Neural progenitor cell (in vitro differentiated cells): ENCODE measurements at regions not wholly inside any gene's neighbourhood (a gene's known extent, or its start where the extent isn't known, plus 50 kb on each side); places are given as distances from the start of the nearest gene placed in this dataset.

Experiments
- DNase-seq: peaks from one replicate; pipeline ENCODE4 v3.0.0-alpha.2; 2016; ENCODE audit warnings: low spot score
- H2AFZ ChIP-seq: fragments of 200-600 bp; sonication (generic); replicated peaks from 2 replicates; pipeline ENCODE4 v1.6.1; 2016; ENCODE audit warnings: antibody characterized with exemption
- H3F3A ChIP-seq: fragments of 200-600 bp; sonication (generic); 2 replicates; pipeline ENCODE4 v1.6.1; 2016; ENCODE audit warnings: antibody characterized with exemption, low read depth
- H3K27ac ChIP-seq: fragments of 200-600 bp; sonication (generic); 2 replicates; pipeline ENCODE4 v1.5.1; 2016; ENCODE audit warnings: mild to moderate bottlenecking
- H3K27me3 ChIP-seq: fragments of 200-600 bp; sonication (generic); 2 replicates; pipeline ENCODE4 v1.6.1; 2016; ENCODE audit warnings: mild to moderate bottlenecking, moderate library complexity
- H3K36me3 ChIP-seq: fragments of 200-600 bp; sonication (generic); 2 replicates; pipeline ENCODE4 v1.5.1; 2016
- H3K4me1 ChIP-seq: fragments of 200-600 bp; sonication (generic); 2 replicates; pipeline ENCODE4 v1.6.1; 2016; ENCODE audit warnings: mixed run types
- H3K4me2 ChIP-seq: fragments of 200-600 bp; sonication (generic); 2 replicates; pipeline ENCODE4 v1.6.1; 2016
- H3K4me3 ChIP-seq: fragments of 200-600 bp; sonication (generic); 2 replicates; pipeline ENCODE4 v1.5.1; 2016
- H3K79me2 ChIP-seq: fragments of 200-600 bp; sonication (generic); 2 replicates; pipeline ENCODE4 v1.6.1; 2016; ENCODE audit warnings: low read depth
- H3K9ac ChIP-seq: fragments of 200-600 bp; sonication (generic); 2 replicates; pipeline ENCODE4 v1.6.1; 2016
- H3K9me3 ChIP-seq: fragments of 200-600 bp; sonication (generic); 2 replicates; pipeline ENCODE4 v1.5.1; 2016; ENCODE audit warnings: low read depth
- H4K20me1 ChIP-seq: fragments of 200-600 bp; sonication (generic); 2 replicates; pipeline ENCODE4 v1.6.1; 2016; ENCODE audit warnings: low read depth
- H3K27ac Mint-ChIP-seq: 3 replicates; pipeline ENCODE4 v1.8.0; 2021; ENCODE audit warnings: mixed read lengths
- H3K27me3 Mint-ChIP-seq: 2 replicates; pipeline ENCODE4 v1.8.0; 2022; ENCODE audit warnings: low read depth, mild to moderate bottlenecking, inconsistent platforms, moderate library complexity, mixed read lengths; ENCODE audit not compliant: insufficient read depth
- H3K36me3 Mint-ChIP-seq: 3 replicates; pipeline ENCODE4 v1.8.0; 2021; ENCODE audit warnings: mixed read lengths
- H3K4me1 Mint-ChIP-seq: 3 replicates; pipeline ENCODE4 v1.8.0; 2021; ENCODE audit warnings: mixed read lengths
- H3K4me3 Mint-ChIP-seq: 3 replicates; pipeline ENCODE4 v1.8.0; 2021; ENCODE audit warnings: mild to moderate bottlenecking, moderate library complexity, mixed read lengths
- H3K9me3 Mint-ChIP-seq: 3 replicates; pipeline ENCODE4 v1.8.0; 2020; ENCODE audit warnings: mixed read lengths
- CTCF ChIP-seq: fragments of 200-600 bp; sonication (generic); IDR thresholded peaks from 2 replicates; pipeline ENCODE4 v1.5.1; 2017; ENCODE audit warnings: antibody characterized with exemption, mild to moderate bottlenecking
- EZH2 ChIP-seq: fragments of 200-600 bp; sonication (generic); IDR thresholded peaks from 2 replicates; pipeline ENCODE4 v1.6.1; 2017; ENCODE audit warnings: antibody characterized with exemption, mild to moderate bottlenecking, moderate library complexity
- EZH2phosphoT487 ChIP-seq: fragments of 200-600 bp; sonication (generic); IDR thresholded peaks from 2 replicates; pipeline ENCODE4 v1.6.1; 2017; ENCODE audit warnings: antibody characterized with exemption

DNA sequence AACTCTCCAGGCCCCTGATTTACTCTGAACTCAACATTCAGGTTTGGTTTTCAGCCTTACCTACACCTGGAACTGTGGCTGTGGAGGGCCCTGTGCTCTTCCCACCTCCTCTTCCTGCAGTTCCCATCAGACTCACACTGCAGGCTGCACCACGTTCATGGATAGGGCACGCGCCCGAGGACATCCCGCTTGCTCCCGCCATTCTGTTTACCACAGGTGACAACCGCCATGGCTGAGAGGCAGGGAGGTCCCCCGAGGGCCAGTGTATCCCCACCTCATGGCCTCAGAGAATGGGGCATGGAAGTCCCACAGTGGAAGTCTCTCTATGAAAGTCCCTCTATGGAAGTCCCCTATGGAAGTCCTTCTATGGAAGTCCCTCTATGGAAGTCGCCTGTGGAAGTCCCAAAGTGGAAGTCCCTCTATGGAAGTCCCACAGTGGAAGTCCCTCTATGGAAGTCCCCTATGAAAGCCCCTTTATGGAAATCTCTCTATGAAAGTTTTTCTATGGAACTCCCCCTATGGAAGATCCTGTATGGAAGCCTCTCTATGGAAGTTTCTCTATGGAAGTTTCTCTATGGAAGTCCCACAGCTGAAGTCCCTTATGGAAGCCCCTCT, 358.4 kb upstream of the SALL3 start:
- H3K9me3 ChIP-seq, result no peaks in the 10 kb centered on the region
- peaks cover 11% of the 10 kb centered on the region for H3K4me1 ChIP-seq
- DNase-seq, result no peak
- H4K20me1 ChIP-seq, result no peaks in the 10 kb centered on the region
- no peaks in the 10 kb centered on the region for H3K79me2 ChIP-seq
- peaks cover 13% of the 10 kb centered on the region for H3K9me3 Mint-ChIP-seq
- no peaks in the 10 kb centered on the region for H3K27me3 ChIP-seq
- no peak overlapping the region for H3K27ac Mint-ChIP-seq
- no peak overlapping the region for H3K4me2 ChIP-seq
- no peak overlapping the region for H3K9ac ChIP-seq
- peaks cover 4% of the 10 kb centered on the region for H3K27me3 Mint-ChIP-seq
- H3K4me1 Mint-ChIP-seq, result peaks cover 18% of the 10 kb centered on the region
- TF ChIP-seq CTCF (no peak), EZH2 (no peak), EZH2phosphoT487 (no peak)
- H3K36me3 Mint-ChIP-seq, result no peaks in the 10 kb centered on the region
- no peak overlapping the region for H2AFZ ChIP-seq
- H3K4me3 ChIP-seq, result no peak overlapping the region
- H3K4me3 Mint-ChIP-seq, result no peak overlapping the region
- H3K27ac ChIP-seq, result no peak overlapping the region
- H3F3A ChIP-seq, result no peaks in the 10 kb centered on the region
- no peaks in the 10 kb centered on the region for H3K36me3 ChIP-seq

DNA sequence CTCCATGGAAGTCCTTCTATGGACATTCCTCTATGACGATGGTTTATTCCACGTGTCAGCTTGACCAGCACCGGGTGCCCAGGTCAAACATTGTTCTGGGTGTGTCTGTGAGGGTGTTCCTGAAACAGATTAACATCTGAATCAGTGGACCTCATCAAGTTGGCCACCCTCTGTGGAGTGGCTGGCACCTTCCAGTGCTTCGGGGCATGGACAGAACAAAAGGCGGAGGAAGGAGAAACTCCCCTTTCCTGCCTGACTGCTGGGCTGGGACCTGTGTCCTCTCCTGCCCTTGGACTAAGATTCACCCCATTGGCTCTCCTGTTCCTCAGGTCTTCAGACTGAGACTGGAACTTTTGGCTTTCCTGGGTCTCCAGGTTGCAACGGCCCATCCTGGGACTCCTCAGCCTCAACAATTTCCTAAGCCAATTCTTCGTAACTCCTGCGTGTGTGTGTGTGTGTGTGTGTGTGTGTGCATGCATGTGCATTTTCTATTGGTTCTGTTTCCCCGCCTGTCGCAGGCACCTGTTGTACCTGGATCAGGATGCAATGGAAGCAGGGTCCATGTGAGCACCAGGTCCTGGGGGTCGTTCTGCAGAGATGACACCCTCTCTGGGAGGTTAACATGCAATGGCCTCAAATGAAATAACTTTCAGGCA, 357.2 kb upstream of the SALL3 start:
- Histone ChIP-seq H3K4me3 (no peak overlapping the region), H3K79me2 (no peaks in the 10 kb centered on the region), H3K27me3 (no peaks in the 10 kb centered on the region), H3K27ac (no peak overlapping the region), H4K20me1 (no peaks in the 10 kb centered on the region), H3K36me3 (no peaks in the 10 kb centered on the region), H2AFZ (no peak overlapping the region), H3K4me1 (peaks cover 11% of the 10 kb centered on the region), H3F3A (no peaks in the 10 kb centered on the region), H3K4me2 (no peak overlapping the region), H3K9ac (no peak overlapping the region), H3K9me3 (no peaks in the 10 kb centered on the region)
- TF ChIP-seq CTCF (no peak), EZH2 (no peak), EZH2phosphoT487 (no peak)
- no peaks in the 10 kb centered on the region for H3K36me3 Mint-ChIP-seq
- DNase-seq, result no peak
- H3K9me3 Mint-ChIP-seq, result peaks cover 3% of the 10 kb centered on the region
- H3K4me1 Mint-ChIP-seq, result peaks cover 18% of the 10 kb centered on the region
- H3K27me3 Mint-ChIP-seq, result peaks cover 4% of the 10 kb centered on the region
- no peak overlapping the region for H3K27ac Mint-ChIP-seq
- H3K4me3 Mint-ChIP-seq, result no peak overlapping the region

- Histone ChIP-seq H3K36me3 (no peaks in the 10 kb centered on the region), H3F3A (no peaks in the 10 kb centered on the region), H3K4me1 (peaks cover 11% of the 10 kb centered on the region), H3K4me3 (no peak overlapping the region), H3K9ac (no peak overlapping the region), H3K4me2 (no peak overlapping the region), H3K27me3 (no peaks in the 10 kb centered on the region), H2AFZ (no peak overlapping the region), H3K9me3 (no peaks in the 10 kb centered on the region), H3K79me2 (no peaks in the 10 kb centered on the region), H4K20me1 (no peaks in the 10 kb centered on the region), H3K27ac (no peak overlapping the region)
- no peaks in the 10 kb centered on the region for H3K36me3 Mint-ChIP-seq
- H3K27me3 Mint-ChIP-seq, result peaks cover 4% of the 10 kb centered on the region
- H3K27ac Mint-ChIP-seq, result no peak overlapping the region
- no peak for DNase-seq
- H3K4me1 Mint-ChIP-seq, result peaks cover 18% of the 10 kb centered on the region
- TF ChIP-seq EZH2phosphoT487 (no peak), CTCF (no peak), EZH2 (no peak)
- H3K4me3 Mint-ChIP-seq, result no peak overlapping the region
- H3K9me3 Mint-ChIP-seq, result no peaks in the 10 kb centered on the region
These were observed 356.6 kb upstream of the SALL3 start for GRCh38 chr18:78622907-78623541.
